ENCODE measurements at regions not wholly inside any gene's neighbourhood (a gene's known extent, or its start where the extent isn't known, plus 50 kb on each side); places are given as distances from the start of the nearest gene placed in this dataset.
"Not testable (repeated sequence)": the region's sequence is repeated elsewhere in the genome, so short reads cannot be mapped to it uniquely, and the experiment has no call there.

- FAIRE-seq = no peak
Observed at GRCh38 chr18:43978174-43978573, 700.9 kb upstream of the SYT4 start.

GRCh38 chr18:43982582-43982981 is 698.1 kb upstream of the SETBP1 start:
- FAIRE-seq (no peak), DNase-seq (ENCODE audit: insufficient read length, low spot score) (no peak)
- no peak for TF ChIP-seq CTCF (IDR thresholded peaks at IDR 0.05; ENCODE audit: insufficient read depth, missing control alignments)

More at GRCh38 chr18:43978174-43978573, 700.9 kb upstream of the SYT4 start:
- TF ChIP-seq CTCF (IDR thresholded peaks at IDR 0.05; ENCODE audit: insufficient read depth, missing control alignments) = no peak
- no peak for DNase-seq (ENCODE audit: insufficient read length, low spot score)

- DNase-seq (ENCODE audit: insufficient read length, low spot score); FAIRE-seq: not testable (repeated sequence)
Observed at GRCh38 chr18:43987061-43987460, 693.6 kb upstream of the SETBP1 start.

- no peak for FAIRE-seq
- no peak for DNase-seq (ENCODE audit: insufficient read length, low spot score)
- TF ChIP-seq CTCF (IDR thresholded peaks at IDR 0.05; ENCODE audit: insufficient read depth, missing control alignments) = no peak
Observed at GRCh38 chr18:43992741-43993140, 687.9 kb upstream of the SETBP1 start.

GRCh38 chr18:43994381-43994780 is 686.3 kb upstream of the SETBP1 start:
- DNase-seq (ENCODE audit: insufficient read length, low spot score) = no peak
- FAIRE-seq = no peak
- TF ChIP-seq CTCF (IDR thresholded peaks at IDR 0.05; ENCODE audit: insufficient read depth, missing control alignments) = no peak

GRCh38 chr18:44013871-44014270 is 666.8 kb upstream of the SETBP1 start:
- DNase-seq (ENCODE audit: insufficient read length, low spot score) (no peak), FAIRE-seq (no peak)
- no peak for TF ChIP-seq CTCF (IDR thresholded peaks at IDR 0.05; ENCODE audit: insufficient read depth, missing control alignments)

GRCh38 chr18:44025421-44025820 is 655.3 kb upstream of the SETBP1 start:
- no peak for FAIRE-seq

More at GRCh38 chr18:44025421-44025820, 655.3 kb upstream of the SETBP1 start:
- no peak for DNase-seq (ENCODE audit: insufficient read length, low spot score)
- no peak for TF ChIP-seq CTCF (IDR thresholded peaks at IDR 0.05; ENCODE audit: insufficient read depth, missing control alignments)

Data from D721Med (cell line).